ENCODE measurements at regions not wholly inside any gene's neighbourhood (a gene's known extent, or its start where the extent isn't known, plus 50 kb on each side); places are given as distances from the start of the nearest gene placed in this dataset.

- no peak overlapping the region for H3K4me3 ChIP-seq (ENCODE audit: low read depth in 2 of 2, low read length in 1 of 2)
- H3K27ac ChIP-seq (ENCODE audit: low read depth in 2 of 2, low read length in 1 of 2) = no peak overlapping the region
- no peak overlapping the region for H3K4me2 ChIP-seq
- CTCF ChIA-PET = no interaction called here
- H4K20me1 ChIP-seq (ENCODE audit: insufficient read depth) = no peaks in the 10 kb centered on the region
- H3K79me2 ChIP-seq (ENCODE audit: insufficient read depth) = no peaks in the 10 kb centered on the region
- H2AFZ ChIP-seq (ENCODE audit: low read depth) = no peak overlapping the region
- H3F3A ChIP-seq (replicated peaks; ENCODE audit: insufficient read depth) = no peaks in the 10 kb centered on the region
- H3K9me3 ChIP-seq = no peaks in the 10 kb centered on the region
- no peak overlapping the region for H3K9ac ChIP-seq
- DNase-seq = no peak
- POLR2A ChIA-PET = no interaction called here
- no peaks in the 10 kb centered on the region for H3K4me1 ChIP-seq (ENCODE audit: control insufficient read depth in 1 of 2, insufficient read depth in 2 of 2, low read depth in 1 of 2, low read length in 1 of 2)
- H3K9me2 ChIP-seq = no peaks in the 10 kb centered on the region
- no peaks in the 10 kb centered on the region for H3K36me3 ChIP-seq (replicated peaks in 1 of 2; ENCODE audit: control insufficient read depth in 1 of 2, insufficient read depth in 2 of 2, low read length in 1 of 2)
- WGBS (ENCODE audit: low lambda C conversion rate) = 60% methylated on average over 1 of the region's 1 CpG
- TF ChIP-seq RAD21 (IDR thresholded peaks at IDR 0.05; ENCODE audit: low read length) (no peak), CHD2 (IDR thresholded peaks at IDR 0.05; ENCODE audit: low read length, partially characterized antibody) (no peak), TCF12 (IDR thresholded peaks at IDR 0.05) (no peak), RCOR1 (IDR thresholded peaks at IDR 0.05; ENCODE audit: low read length) (no peak), ELF1 (IDR thresholded peaks at IDR 0.05) (no peak), SIN3A (IDR thresholded peaks at IDR 0.05; ENCODE audit: borderline replicate concordance, low read depth, low read length) (no peak), GABPA (IDR thresholded peaks at IDR 0.05; ENCODE audit: low read depth) (no peak), EZH2phosphoT487 (IDR thresholded peaks at IDR 0.05; ENCODE audit: borderline replicate concordance, low read depth) (no peak), PBX3 (IDR thresholded peaks at IDR 0.05) (no peak), TEAD4 (IDR thresholded peaks at IDR 0.05; ENCODE audit: borderline replicate concordance, insufficient read depth) (no peak), GATA2 (CRISPR knock-in tag; IDR thresholded peaks at IDR 0.05) (no peak), NFIC (IDR thresholded peaks at IDR 0.05; ENCODE audit: borderline replicate concordance) (no peak), MXI1 (IDR thresholded peaks at IDR 0.05; ENCODE audit: low read depth, low read length) (no peak), FOSL2 (IDR thresholded peaks at IDR 0.05; ENCODE audit: borderline replicate concordance, low read depth) (no peak), REST (IDR thresholded peaks at IDR 0.05; ENCODE audit: low read depth, low read length) (no peak)
- TF ChIP-seq, protein P1, sequence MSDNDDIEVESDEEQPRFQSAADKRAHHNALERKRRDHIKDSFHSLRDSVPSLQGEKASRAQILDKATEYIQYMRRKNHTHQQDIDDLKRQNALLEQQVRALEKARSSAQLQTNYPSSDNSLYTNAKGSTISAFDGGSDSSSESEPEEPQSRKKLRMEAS (IDR thresholded peaks at IDR 0.05; ENCODE audit: low read depth) = no peak
- TF ChIP-seq, protein P2, sequence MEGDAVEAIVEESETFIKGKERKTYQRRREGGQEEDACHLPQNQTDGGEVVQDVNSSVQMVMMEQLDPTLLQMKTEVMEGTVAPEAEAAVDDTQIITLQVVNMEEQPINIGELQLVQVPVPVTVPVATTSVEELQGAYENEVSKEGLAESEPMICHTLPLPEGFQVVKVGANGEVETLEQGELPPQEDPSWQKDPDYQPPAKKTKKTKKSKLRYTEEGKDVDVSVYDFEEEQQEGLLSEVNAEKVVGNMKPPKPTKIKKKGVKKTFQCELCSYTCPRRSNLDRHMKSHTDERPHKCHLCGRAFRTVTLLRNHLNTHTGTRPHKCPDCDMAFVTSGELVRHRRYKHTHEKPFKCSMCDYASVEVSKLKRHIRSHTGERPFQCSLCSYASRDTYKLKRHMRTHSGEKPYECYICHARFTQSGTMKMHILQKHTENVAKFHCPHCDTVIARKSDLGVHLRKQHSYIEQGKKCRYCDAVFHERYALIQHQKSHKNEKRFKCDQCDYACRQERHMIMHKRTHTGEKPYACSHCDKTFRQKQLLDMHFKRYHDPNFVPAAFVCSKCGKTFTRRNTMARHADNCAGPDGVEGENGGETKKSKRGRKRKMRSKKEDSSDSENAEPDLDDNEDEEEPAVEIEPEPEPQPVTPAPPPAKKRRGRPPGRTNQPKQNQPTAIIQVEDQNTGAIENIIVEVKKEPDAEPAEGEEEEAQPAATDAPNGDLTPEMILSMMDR (IDR thresholded peaks at IDR 0.05) = no peak
- H3K27me3 ChIP-seq (ENCODE audit: insufficient read depth) = peaks cover 21% of the 10 kb centered on the region; the same call in 1 of the 2 replicates
Measured at GRCh38 chr5:136701191-136701590, 335.8 kb upstream of the TRPC7 start.

Data from SK-N-SH (cell line).